MV-4-11 (cell line): ENCODE measurements at regions not wholly inside any gene's neighbourhood (a gene's known extent, or its start where the extent isn't known, plus 50 kb on each side); places are given as distances from the start of the nearest gene placed in this dataset.

ENCODE experiments used
- DNase-seq: peaks from one replicate; lab custom pipeline; 2025; lab: John Stamatoyannopoulos, UW

DNA sequence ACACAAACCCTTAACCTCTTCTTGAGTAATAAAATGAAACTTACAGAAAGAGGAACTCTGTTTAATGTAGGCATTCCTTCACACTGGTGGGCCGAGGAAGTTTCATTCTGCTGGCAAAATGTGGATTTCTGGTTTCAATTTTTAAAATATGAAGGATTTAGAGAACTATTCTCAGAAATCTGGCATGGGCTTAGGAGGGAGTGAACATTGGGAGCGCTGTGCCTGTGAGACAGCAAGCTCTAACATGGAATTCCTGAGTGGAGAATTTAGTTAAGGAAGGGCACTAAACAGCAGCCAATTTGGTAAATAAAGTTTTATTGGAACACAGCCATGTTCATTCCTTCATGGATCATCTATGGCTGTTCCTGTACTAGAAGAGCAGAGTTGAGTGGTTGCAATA, 751.8 kb upstream of the IGFBP3 start:
- DNase-seq = no peak

DNA sequence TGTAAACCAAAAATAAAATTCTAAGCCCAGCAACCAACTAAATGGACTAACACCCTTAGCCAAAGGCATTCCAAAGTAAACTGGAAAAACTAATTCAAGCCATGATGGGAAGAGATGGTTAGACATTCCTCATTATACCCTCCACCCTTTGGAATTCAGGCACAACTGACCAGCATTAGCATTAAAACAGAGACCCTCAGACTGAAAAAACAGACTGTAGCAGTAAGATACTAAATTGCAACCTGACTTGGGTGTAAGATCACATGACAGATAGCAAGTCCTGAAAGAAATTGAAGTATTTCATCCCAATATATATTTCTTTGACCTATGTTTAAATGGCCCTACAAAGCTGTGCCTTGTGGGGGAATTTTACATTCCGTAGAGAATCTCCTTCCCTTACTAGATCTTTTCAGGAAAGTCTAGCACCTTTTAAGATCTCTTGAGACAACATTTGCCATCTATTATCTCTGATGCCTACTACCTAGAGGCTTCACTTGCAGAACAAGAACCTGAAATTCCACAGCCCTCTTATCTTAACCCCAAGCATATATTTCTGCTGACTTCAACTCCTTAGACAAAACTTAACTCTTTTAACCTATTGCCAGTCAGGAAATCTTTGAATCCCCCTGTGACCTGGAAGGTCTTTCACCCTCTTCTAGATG, 750.2 kb upstream of the IGFBP3 start:
- DNase-seq = no peak

DNA sequence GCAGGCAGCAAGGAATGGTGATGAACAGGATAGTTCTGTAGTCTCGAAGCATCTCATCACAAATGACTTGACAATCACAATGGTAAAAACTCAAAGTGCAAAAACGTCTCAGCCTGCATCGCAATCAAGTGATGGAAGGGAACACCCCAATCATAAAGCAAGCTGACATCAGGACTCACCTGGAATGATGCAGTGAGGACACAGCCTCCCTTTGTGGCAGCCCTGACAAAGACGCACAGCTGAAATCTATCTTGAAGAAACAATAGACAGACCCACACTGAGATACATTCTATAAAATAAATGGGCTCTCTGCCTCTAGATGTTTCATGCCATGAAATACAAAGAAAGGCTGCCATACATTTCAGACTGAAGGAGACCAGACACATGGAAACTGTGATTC, 748.0 kb upstream of the IGFBP3 start:
- DNase-seq = no peak

DNA sequence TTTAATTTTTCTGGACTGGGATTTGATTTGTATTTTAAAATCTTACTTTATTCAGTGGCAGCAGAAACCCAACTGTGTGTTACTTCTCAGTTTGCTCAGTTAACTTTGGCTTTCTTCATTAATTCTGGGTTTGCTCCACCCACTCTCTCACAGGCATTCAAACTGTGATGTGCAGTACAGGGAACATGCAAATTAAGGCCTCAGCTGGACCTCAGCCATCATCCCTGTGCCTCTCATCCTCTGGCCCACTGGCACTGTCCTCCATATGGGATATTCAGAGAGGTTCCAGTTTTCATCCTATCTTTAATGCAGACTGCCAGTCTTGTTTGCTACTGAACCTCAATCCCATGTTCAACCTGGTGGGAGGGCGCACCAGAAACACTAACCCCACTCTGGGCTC, 743.4 kb upstream of the IGFBP3 start:
- DNase-seq = no peak

DNA sequence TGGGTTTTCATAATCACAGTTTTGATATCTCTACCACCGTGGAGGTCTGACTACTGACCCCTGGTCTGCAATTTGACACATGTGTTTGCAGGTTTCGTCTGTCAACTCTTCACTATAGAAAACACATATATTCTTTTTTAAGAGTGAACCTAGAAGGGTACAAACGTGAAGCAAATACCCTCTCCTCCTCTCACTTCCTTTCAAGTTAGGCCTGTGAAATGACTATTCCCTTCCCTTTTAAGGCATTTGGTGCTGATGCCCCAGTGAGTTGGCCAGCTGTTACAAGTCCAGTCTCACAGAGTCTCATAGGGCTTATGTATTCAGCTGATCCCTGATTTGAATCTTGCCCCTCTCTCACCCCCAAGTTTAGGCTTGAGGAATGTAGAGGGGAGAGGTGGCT, 742.0 kb upstream of the IGFBP3 start:
- DNase-seq = no peak

DNA sequence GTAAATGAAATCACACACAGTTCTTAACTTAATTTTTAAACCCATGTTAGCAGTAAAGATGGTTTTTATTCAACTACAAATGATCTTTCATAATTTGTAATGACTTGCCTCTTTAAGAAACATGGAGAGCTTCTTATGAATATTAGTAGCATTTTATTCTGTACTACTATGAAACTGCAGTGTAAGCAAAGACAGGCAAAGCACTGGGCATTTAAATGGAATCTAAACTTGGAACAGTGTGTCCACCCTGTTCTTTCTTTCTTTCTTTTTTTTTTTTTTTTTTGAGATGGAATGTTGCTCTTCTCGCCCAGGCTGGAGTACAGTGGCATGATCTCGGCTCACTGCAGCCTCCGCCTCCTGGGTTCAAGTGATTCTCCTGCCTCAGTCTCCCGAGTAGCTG, 740.4 kb upstream of the IGFBP3 start:
- no peak for DNase-seq

DNA sequence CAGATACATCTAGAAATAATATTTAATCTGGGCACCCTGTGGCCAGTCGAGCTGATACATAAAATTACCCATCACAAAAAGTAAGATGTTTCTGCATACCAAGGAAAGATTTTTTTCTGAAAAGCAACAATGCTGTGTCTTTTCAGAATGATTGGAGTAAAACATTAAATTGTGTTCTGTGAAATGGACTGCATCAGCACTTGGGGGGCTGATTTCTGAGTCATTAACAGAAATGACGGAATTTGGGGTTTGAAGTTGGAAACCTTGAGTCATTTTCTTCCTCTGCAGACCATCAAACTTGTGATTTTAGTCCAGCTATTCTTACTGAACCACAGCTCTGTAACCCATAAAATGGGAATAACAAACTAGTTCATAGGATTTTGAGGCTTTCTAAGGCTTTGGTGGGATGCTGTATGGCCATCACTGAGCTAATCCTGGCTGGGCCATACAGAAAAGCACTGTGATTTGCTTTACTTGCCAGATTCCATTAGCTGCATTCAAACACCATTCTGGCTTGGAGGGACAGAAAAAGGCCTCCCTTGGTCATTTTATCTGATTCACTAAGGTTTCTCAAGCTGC, 739.4 kb upstream of the IGFBP3 start:
- no peak for DNase-seq

DNA sequence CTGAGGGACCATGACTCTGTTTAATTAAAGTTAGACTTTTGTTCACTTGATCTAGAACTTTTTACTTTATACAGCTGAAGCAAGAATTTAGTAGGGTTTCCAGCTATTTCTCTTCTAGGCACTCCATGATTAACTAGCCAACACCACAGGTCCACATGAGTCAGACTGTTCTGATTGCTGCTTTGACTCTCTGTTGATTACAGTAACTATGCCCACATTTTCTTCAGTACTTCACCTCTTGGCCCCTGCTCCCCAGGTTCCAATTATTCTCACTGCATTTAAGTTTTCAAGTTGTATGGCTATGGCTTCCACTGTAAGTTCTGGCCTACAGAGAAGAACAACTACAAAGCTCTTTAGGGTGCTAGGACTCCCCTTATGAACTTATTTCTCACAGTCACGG, 737.2 kb upstream of the IGFBP3 start:
- DNase-seq = no peak

DNA sequence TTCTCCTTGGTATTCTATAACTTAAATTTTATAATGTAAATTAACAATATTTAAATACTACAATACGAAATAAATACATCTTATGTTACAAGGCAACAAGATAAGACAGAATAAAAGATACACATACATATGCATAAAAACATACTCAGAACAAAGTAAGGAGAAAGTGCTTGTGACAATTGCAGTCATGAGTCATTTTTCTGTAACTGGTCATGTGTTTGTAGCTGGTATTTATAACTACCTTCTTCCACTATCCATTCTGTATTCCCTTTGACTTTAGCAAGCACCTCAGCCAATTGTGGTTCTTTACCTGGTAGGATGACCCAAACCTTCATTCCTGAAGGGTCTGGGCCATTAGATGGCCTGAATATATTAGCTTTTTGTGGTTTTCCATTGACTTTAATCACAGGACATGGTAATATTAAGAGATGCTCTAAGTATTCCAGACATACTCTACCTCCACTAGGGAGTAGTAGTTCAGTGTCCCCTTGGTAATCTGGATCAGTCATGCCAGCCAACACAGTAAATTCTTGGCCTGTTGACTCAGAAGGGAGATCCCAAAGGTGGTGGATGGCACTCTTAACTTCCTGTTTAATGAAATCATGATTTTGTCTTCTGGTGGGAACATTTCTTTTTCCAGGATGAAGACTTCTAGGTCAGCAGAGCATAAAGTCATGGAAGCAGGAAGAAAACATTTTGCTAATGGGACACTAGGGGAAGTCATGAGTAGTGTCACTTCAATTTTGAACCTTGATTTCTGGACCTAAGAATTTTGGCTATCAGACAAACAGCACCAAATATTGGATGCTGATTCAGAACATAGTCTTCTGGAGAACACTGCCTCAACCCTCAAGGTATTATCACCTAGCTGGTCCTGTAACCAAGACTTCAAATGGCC, 733.7 kb upstream of the IGFBP3 start:
- DNase-seq = no peak

DNA sequence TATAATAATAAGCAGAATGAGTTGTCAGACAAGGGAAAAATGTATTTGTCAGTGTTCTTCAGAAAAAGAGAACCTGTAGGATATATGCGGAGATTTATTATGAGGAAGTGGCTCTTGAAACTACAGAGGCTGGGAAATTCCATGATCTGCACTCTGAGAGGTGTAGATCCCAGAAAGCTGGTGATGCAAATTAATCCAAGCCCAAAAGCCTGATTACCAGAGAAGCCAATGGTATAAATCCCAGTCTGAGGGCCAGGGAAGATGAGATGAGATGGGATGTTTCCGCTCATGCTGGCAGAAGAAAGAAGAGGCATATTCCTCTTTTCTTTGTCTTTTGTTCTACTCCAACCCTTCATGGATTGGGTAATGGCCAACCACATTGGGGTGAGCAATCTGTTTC, 732.8 kb upstream of the IGFBP3 start:
- DNase-seq = peak; percentile 4

DNA sequence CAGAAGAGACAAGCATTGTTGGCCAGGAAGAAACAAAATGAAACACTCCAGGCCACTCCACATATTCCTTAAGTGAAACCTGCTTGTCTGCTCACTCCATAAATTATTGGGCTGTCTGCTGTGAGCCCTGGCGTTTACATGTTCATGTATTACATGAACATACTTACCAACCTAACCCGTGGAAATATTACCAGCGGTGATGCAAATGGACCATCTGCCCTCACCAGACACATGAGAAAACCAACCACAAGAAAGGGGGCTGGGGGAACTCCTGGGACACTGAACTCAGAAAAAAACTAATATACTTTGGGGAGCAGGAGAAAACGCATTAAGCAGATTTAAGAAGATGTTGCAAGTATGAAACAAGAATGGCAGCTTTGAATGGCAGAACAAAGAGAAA, 731.2 kb upstream of the IGFBP3 start:
- DNase-seq = no peak

DNA sequence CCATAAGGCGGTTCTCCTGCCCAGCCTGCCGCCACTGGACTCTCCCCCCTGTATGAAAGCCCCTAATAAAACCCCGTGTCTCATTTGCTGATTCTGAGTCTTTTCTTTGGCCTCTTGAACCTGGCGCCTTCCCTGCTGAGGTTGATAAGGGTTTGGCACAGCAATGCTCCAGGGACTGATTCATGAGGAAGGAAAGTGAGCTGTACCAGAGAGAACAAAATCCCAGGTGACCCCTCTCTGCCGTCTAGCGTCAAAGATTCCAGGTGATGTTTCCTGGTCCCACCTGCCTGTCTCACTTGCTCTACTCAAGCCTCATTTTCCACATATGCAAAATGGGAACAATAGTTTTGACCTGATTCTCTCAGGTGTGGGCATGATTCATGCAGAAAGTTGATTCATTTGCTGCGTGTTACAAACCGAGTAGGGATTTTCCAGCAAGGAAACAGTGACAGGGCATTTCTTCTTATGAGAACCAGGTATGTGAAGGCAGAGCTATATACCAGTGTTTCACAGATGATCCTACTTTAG, 730.6 kb upstream of the IGFBP3 start:
- DNase-seq = no peak

DNA sequence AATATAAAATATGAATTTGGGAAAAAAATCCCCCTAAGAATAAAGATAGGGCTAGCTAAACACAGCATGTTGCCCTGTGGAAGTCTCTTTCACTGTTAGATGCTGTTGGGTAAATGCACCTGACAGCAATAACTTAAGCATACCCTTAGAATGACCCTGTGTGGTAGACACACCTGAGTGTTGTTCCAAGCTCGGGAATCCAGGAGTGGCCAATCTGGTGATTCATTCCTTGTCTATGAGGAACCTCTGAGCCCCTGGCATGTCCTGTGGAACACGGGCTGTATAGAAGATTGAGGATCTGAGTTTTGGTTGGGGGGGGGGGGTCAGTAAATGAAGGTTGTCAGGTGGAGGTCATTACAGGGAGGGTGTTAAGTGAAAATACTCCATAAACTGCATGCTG, 730.0 kb upstream of the IGFBP3 start:
- DNase-seq = no peak

DNA sequence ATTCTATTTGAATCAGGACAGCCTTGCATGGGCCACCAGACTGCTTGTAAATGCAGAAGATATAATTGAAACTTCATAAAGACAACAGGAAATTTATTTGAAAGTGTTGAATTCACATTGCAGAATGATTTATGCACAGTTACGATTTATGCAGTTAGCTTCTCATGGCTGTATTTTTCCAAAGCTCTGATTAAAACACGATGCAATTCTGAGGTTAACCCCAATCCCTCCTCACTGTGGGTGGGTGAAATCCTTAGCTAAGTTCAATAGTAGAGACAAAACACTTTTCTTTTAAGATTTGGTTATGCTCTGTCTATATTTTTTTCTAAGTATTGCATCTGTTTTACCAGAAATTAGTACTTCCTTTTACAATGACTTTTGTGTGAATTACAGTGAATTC, 728.8 kb upstream of the IGFBP3 start:
- DNase-seq = no peak

DNA sequence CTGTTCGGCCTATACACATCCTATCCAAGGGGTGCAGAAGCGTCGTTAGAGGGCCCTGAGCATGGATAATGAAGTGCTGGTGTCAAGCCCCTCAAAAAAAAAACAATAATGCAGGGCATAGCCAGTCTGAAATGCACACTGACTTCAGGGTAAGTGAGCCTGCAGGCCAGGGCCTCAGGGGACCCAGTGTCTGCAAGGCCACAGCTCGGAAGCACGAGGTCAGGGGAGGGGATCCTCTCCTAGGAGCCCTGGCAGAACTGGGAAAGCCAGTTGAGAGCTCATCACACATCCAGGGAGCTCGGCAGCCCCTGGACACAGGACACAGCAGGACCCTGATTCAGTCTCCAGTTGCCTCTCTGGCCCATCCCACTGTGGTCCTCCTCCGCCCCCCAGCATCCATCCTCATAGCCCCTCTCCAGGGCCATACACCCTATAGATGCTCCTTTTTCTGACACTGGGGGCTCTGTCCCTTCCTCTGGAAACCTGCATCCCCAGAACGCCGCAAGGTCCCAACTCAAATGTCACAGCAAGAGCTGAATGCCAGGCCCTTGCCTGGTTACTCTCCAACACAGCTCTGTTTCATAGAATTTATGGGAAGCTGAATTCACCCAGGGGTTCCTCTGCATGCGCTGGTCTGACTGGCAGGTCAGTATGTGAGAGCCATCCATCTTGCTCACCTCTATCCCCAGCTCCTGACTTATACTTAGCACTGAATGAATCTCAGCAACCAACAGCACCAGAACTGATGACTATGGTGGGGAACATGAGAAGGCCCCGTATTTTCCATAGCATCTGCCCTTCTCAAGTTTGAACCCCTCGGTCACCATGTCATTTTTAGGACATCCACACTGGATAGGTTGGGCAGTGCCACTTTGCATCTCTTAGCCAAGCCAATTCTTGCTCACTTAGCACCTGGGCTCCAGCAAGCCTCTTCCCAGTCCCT, 717.0 kb upstream of the IGFBP3 start:
- DNase-seq = no peak

DNA sequence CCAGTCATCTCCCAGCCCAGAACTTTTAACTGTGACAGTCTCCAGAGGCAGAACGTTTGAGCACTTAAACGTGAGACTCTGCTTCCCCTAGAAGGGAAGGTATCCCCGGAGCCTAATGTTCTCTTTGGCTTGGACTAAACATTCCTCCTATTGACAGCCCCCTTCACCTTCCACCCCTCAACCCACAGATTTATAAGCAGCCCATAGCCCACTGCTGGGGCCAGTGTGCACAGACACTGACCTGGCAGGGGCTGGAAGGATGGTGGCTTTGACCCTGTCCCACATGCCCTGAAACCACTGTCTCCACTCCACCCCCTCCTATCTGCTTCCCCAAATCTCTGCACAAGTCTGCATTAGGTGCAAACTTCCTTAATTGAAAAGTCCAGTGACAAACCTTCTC, 715.0 kb upstream of the IGFBP3 start:
- DNase-seq = no peak

DNA sequence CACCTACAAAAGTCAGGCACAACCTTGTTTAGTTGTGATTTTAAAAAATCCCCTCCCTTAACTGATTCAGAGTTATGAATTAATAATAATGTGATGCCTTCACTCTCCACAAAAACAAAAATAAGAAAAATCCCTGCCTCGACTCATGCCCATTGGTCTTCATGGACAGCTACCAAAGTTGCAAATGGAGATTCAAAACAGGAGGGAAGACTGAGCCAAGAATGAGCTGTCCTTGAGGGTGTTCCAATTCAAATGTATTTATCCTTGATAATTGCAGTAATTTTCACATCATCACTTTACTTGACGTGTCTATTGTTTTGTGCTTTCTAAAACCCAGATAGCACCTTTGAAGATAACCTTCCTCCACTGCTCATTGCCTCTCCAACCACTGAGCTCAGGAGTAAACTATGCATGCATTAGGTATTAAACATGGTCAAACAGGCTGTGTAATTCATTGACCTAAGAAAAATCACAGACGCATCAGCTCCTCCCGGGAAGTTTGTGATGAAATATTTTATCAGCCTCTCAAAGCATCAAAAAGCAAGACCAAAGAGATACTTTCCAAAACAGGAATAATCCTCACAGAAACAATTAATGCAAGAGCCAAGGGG, 712.7 kb upstream of the IGFBP3 start:
- DNase-seq = no peak

DNA sequence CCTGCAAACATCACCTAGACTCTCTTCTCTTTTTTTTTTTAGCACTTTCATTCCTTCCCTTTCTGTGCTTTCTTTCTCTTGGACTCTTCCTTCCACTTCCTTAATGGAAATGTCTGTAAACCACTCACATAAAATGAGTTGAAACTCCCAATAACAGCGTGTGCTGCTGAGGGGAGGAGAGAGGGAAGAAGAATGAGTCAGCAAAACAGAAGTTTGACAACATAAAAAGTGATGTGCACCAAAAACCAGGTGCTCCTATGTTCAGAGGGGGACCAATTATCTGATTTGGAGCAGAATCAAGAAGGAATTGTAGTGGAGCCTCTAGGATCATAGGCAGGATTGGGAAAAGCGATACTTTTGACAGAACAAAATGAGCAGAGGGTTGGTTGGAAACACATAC, 712.1 kb upstream of the IGFBP3 start:
- DNase-seq = no peak

DNA sequence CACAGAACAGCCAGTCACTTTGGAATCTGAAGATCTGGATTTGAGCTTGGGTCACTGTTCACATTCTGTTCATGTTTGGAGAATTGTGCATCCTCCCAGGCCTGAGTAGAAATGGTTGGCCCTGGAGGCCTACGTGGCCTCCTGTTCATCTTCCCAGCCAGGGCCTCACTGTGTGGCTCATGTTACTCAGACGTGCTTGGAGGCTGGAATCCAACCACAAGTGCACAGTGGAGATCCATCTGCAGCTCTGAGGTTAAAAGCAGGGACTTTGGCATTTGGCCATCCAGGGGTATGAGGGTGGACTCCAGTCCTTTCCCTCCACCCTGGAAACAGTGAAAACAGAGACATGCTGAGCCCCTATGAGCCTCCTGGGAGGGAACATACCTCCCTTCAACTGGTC, 709.0 kb upstream of the IGFBP3 start:
- DNase-seq = no peak

DNA sequence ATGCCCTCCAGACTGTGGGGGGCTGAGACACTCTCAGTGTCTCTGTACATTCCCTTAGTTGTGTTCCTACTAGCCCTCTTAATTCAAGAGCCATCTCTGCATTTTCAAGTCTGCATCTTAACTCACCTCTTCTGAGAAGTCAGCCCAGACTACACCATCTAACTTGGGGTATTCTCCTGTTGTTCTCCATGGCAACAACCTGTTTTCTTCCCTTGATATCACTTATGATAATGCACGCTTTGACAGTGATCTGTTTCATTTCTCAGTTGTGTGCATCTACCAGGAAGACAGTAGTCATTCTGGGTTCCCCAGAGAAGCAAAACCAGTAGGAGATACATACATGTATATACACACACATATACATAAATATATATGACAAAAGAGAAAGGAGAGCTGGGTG, 707.3 kb upstream of the IGFBP3 start:
- no peak for DNase-seq

DNA sequence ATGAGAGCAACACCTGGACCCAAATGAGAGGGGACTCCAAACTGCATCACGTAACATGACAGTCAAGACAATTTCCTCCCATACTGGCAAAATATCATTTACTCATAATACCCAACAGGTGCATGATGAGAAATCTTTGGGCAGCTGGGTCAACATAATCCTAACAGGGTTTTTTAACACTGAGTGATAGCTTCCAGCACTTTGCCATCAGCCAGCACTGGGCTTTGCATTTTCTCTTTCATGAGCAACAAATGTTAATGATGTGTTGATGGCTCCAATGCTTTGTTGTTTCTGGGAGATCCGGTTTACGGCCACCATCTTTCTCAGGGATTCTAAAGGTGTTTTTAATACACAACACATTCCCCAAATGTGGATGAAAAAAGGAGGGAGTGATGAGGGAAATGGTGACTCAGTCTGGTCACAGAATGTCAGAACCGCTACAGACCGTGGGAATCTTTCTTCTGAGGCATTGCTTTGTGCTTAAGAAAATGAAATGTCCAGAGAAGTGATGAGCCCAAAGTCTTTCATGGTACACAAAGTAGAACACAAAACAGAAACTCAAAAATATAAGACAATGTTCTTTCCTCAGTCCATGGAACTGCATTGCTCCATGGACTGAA, 705.7 kb upstream of the IGFBP3 start:
- no peak for DNase-seq
